GM21515 (cell line): ENCODE measurements at regions not wholly inside any gene's neighbourhood (a gene's known extent, or its start where the extent isn't known, plus 50 kb on each side); places are given as distances from the start of the nearest gene placed in this dataset.
A peak's percentile ranks its signal among the peaks of the same experiment; 100 is the strongest.

Experiments used
- ATAC-seq: cut with Tn5 transposase; IDR thresholded peaks from one replicate; pipeline ENCODE4 v1.9.1; 2021; ENCODE audit not compliant: unreplicated experiment

GRCh38 chr4:26094076-26094475 is 180.1 kb downstream of the SMIM20 start:
- no peak for ATAC-seq

DNA sequence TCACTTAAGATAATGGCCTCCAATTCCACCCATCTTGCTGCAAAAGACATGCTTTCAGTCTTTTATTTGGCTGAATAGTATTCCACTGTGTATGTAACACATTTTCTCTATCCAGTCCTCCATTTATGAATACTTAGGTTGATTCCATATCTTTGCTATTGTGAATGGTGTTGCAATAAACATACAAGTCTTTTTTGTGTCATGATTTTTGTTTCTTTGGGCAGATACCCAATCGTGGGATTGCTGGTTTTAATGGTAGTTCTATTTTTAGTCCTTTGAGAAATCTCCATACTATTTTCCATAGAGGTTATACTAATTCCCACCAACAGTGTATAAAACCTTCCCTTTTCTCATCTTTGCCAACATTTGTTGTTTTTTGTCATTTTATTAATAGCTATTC is 180.9 kb downstream of the SMIM20 start:
- no peak for ATAC-seq

GRCh38 chr4:26099967-26100366 is 185.9 kb downstream of the SMIM20 start:
- no peak for ATAC-seq

- ATAC-seq = no peak
Measured at GRCh38 chr4:26101011-26101410, 187.0 kb downstream of the SMIM20 start.

DNA sequence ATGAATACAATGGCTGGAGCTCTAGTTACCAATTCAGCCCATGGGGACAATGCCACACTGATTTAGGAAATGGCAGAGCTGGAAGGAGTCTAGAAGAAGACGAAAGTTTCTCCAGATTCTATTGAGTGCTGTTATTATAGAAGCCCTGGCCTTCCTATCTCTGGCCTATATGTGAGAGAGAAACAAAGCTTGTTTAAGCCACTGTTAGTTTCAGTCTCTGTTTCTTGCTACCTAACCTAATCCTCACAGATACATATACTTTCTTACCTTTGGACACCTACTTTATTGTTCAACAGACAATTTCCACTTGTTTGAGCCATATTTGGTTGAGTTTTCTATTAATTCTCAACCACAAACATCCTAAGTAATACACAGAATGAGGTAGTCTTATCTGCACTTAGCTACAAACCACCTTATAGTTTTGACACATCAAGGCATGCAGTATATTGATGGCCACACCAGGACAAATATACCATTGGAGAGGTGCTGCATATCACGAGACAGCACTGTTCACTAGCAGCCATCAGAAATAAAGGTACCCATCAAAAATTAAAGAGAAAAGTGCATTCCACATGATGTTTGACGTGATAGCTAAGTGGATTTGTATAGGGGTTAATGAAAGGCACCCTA is 190.2 kb downstream of the SMIM20 start:
- peak; percentile 81 for ATAC-seq

GRCh38 chr4:26105337-26105736 is 191.3 kb downstream of the SMIM20 start:
- no peak for ATAC-seq

DNA sequence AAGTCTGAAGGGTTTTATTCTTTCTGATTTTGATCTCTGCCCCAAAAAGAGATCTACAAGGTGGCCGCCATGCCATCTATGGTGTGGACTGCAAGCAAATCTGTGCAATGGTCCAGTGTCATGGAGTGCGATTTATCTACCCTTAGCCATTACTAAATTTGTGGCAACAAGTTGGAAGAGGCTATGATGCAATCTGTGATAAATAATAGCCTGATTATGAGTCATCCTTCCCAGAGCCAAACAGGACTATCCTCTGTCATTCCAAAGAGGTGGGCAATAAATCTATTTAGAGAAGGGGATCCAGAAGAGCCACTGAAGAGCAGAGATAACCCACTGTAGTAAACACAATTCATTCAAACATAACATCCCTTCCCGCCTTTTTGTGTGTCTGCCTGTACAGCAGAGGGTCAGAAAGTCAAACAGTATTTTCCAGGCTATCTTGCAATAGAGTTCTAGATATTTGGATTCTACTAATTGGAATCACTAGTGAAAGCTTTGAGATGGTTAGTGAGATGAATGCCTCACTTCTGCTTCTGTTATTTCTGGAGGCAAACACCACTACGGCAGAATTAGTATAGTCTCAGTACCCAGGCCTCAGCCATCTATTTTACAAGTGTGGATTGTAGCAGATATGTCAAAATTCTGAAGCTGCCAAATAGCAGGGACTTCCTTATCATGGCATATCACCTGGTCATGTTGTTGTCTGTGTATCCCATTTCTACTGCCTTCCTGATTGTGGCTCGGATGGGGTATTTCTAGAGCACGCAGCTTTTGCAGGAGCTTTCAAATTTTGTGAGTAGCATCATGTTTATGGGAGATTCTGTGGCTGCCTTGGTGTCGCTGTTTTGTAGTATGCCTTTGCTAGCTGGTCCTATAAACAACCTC is 192.0 kb downstream of the SMIM20 start:
- no peak for ATAC-seq

DNA sequence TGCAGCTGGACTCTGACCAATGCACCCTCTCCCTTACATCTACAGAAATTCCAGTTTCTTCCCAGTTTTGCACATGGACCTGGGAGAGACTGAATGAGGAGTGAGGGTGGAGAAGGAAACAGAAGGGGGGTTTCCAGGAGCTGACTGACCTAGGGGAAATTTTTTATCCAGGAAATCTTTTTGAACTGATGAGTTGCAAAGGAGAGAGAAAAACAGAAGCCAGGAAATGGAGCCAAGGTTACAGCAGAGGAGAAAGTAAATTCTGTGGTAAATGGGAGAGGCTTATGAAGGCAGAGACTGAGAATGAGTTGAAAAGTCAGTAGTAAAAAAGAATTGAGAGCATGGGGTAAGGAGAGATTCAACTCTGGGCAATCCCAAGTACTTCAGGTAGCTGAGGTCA is 192.8 kb downstream of the SMIM20 start:
- no peak for ATAC-seq

DNA sequence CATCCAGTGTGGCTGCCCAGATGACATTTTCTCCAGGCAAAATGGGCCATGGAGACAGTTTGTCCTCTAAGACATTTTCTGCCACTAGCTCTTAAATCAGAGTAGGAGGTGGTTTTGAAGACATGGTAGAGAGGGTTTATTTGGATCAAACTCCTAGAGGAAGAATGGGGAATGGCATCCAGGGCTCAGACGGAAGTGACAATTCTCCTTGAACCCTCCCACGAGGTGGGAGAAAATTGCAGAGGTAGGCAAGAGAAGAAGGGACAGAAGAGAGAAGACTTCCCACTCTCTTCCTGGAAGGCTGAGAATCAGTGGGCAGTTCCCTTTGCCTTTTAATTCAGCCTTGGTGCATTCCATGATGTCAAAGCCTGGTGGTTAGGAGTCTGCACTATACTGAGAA is 194.0 kb downstream of the SMIM20 start:
- no peak for ATAC-seq

DNA sequence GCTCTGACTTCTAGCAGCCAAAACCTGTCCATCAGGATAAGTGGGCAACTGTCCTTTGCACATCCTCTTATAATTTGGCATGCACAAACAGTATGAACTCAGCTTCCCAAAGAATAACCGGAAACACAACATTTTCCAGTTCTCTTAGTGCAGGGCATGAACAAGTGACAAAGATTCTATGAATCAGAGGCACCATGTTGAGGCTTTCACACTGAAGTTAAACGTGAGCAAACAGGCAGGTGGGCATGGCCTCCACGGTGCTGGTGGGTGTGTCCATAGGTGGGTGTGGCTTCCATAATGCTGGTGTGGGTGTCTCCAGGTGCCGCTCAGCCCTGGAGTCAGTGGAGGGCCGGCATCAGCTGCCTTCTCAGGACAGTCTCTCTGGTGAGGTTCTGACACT is 196.5 kb downstream of the SMIM20 start:
- no peak for ATAC-seq

- no peak for ATAC-seq
Measured at GRCh38 chr4:26113339-26113940, 199.4 kb downstream of the SMIM20 start.

GRCh38 chr4:26116057-26116456 is 202.0 kb downstream of the SMIM20 start:
- no peak for ATAC-seq

DNA sequence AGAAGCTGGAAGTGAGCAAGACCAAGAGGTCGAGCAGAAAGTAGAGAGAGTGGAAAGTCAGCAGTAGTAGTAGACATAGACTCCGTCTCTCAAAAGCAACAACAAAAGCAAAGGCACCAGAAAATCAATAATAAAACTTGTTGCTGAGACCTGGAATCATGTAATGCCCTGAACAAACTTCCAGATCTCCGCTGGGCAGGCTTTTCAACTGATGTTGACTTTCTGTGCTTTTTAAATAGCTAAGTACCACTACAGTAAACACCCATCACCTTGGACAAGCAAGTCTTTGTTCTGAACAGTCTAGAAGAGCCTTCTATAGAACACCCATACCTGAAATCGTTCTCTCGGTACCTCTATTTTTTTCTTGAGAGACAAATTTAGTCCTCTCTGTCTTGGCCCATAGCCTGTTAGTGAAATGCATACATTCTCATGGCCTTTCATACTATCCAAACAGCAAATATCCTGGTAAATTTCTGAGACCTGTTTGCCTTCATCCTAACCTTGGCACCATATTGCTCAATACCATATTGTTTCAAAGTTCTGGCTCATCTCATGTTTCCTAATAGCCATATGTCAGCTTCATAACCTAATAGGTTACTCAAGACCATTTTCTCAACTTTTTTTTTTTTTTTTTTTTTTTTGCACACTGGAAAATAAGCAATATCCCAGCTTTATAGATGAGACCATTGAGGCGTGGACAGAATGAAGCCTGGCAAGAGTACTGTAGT is 200.6 kb upstream of the RBPJ start:
- ATAC-seq = no peak

DNA sequence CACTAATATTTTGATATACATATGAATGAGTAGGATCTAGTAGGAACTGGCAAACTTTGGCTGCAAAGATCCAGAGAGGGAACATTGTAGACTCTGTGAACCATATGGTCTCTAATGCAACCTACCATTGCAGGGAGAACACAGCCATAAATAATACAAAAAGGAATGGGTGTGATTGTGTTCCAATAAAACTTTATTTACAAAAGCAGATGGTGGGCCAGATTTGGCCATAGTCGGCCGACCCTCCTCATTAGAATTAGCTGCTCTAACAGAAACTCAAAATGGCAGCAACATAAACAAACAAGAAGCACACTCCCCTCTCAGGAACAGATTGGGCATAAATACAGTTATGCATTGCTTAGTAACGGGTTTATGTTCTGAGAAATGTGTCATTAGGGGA is 198.1 kb upstream of the RBPJ start:
- no peak for ATAC-seq

GRCh38 chr4:26124753-26125321 is 196.0 kb upstream of the RBPJ start:
- ATAC-seq = no peak

- ATAC-seq = no peak
Measured at GRCh38 chr4:26126143-26126718, 194.6 kb upstream of the RBPJ start.

DNA sequence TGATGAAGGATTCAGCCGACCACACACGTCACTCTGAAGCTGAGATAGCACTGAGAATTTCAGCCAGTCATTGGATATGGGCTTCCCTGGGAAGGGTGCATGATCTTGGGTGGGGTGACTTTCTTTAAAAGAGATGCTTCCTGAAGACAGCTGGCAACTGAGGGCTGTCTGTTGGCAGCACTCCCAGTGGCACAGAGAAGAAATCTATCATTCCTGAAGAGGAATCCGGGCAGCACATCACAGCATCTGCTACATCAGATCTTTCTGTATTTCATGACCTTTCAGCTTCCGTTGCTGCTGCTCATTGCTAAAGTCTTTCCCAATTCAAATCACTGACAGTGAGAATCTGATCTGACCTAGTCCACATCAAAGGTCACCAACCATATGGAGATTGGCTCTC is 193.8 kb upstream of the RBPJ start:
- no peak for ATAC-seq

GRCh38 chr4:26127851-26128337 is 192.9 kb upstream of the RBPJ start:
- no peak for ATAC-seq

DNA sequence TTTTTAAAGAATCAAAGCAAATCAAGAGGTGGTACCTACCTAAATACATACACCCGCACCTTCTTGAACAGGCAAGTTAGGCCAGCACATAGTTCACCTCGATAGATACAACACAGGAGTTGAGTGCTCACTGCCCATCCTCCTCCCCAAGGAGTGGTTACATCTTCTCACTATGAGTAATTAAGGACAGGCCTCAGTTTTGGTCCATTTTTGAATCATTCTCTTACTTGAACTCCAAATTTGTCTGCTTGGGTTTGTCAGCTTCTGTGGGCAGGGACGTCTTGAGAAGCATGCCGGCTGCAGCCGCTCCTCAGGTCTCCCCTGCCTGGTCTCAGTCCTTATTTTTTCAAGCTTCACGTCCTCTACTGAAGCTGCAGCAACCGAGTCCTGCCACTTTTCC is 190.6 kb upstream of the RBPJ start:
- peak; percentile 67 for ATAC-seq

DNA sequence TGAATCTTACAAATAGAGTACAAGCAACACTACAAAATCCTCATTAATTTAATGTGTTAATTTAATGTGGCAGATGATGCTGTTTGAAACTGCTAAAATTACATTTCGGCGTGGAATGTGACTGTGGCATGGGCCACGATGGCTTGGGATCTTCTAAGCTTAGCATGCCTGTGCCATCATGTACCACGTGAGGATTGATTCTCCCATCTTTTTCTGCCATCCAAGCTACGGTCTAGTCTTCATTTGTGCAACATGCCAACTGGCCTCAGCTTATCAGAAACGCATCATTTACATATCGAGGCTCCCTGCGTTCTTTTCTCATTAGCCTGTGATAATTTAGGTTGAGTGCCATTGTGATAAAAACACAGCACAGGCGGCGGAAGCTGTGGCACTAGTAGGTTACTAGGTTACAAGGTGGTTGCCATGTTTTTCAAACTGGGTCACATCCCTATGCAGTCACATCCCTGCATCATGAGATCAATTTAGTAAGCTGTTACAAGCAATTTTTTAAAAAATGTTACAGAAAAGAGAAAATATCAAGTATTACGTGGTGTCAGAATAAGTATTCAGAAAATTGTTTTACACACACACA is 189.9 kb upstream of the RBPJ start:
- ATAC-seq = no peak
